ENCODE measurements at regions not wholly inside any gene's neighbourhood (a gene's known extent, or its start where the extent isn't known, plus 50 kb on each side); places are given as distances from the start of the nearest gene placed in this dataset.

DNA sequence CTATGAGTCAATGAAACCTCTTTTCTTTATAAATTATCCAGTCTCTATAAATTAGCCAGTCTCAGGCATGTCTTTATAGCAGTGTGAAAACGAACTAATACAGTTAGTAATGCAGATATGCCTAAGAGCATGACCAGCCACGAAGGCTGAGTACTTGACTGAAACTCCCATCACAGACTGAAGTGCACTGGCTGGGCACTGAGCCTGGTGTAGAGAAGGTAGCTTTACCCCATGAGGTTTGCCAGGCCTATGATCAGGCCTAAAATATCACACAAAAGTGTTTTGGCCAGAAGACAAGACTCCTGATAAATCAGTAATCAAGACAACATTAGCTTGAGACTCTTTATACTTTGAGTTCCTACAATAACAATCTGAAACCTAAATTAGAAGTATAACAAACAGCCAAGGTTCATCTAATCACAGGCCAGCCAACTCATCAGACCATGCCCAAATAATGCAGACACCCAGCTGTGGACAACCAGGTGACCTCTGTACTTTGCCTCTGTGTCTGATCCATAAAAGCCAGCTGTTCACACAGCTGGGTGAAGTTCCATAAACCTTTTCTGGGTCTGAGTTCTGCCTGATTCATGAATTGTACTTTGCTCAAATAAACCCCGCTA is 771.8 kb upstream of the SLITRK1 start:
- no peak for DNase-seq (ENCODE audit: low read depth in 1 of 2, low spot score in 1 of 2)
- TF ChIP-seq GABPA (IDR thresholded peaks at IDR 0.05; ENCODE audit: low read depth) (no peak), POLR2AphosphoS5 (IDR thresholded peaks at IDR 0.05; ENCODE audit: low read depth) (no peak), SPI1 (IDR thresholded peaks at IDR 0.05; ENCODE audit: borderline replicate concordance, low read depth) (no peak)
- TF ChIP-seq, protein P1, sequence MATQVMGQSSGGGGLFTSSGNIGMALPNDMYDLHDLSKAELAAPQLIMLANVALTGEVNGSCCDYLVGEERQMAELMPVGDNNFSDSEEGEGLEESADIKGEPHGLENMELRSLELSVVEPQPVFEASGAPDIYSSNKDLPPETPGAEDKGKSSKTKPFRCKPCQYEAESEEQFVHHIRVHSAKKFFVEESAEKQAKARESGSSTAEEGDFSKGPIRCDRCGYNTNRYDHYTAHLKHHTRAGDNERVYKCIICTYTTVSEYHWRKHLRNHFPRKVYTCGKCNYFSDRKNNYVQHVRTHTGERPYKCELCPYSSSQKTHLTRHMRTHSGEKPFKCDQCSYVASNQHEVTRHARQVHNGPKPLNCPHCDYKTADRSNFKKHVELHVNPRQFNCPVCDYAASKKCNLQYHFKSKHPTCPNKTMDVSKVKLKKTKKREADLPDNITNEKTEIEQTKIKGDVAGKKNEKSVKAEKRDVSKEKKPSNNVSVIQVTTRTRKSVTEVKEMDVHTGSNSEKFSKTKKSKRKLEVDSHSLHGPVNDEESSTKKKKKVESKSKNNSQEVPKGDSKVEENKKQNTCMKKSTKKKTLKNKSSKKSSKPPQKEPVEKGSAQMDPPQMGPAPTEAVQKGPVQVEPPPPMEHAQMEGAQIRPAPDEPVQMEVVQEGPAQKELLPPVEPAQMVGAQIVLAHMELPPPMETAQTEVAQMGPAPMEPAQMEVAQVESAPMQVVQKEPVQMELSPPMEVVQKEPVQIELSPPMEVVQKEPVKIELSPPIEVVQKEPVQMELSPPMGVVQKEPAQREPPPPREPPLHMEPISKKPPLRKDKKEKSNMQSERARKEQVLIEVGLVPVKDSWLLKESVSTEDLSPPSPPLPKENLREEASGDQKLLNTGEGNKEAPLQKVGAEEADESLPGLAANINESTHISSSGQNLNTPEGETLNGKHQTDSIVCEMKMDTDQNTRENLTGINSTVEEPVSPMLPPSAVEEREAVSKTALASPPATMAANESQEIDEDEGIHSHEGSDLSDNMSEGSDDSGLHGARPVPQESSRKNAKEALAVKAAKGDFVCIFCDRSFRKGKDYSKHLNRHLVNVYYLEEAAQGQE (IDR thresholded peaks at IDR 0.05; ENCODE audit: insufficient replicate concordance, low read depth), result no peak
- TF ChIP-seq, protein P2, sequence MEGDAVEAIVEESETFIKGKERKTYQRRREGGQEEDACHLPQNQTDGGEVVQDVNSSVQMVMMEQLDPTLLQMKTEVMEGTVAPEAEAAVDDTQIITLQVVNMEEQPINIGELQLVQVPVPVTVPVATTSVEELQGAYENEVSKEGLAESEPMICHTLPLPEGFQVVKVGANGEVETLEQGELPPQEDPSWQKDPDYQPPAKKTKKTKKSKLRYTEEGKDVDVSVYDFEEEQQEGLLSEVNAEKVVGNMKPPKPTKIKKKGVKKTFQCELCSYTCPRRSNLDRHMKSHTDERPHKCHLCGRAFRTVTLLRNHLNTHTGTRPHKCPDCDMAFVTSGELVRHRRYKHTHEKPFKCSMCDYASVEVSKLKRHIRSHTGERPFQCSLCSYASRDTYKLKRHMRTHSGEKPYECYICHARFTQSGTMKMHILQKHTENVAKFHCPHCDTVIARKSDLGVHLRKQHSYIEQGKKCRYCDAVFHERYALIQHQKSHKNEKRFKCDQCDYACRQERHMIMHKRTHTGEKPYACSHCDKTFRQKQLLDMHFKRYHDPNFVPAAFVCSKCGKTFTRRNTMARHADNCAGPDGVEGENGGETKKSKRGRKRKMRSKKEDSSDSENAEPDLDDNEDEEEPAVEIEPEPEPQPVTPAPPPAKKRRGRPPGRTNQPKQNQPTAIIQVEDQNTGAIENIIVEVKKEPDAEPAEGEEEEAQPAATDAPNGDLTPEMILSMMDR (IDR thresholded peaks at IDR 0.05; ENCODE audit: insufficient read depth, low read length), result no peak
- no peak overlapping the region for H3K27ac ChIP-seq (replicated peaks)

DNA sequence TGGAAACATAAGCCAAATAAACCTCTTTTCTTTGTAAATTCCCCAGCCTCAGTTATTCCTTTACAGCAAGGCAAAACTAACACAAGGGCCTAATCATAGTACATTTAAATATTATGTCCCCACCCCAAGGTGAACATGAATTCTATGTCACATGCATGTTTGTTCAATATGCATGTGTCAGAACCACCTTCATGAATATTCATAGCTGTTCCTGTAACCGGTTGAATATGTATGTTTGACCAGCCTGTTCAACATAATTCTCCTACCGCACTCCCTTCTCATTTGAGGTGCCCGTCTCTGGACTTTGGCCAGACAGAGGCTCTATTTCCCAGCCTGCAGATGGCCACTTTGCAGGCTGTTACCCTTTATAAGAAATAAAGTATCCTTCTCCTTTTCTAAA is 769.4 kb upstream of the SLITRK1 start:
- Histone ChIP-seq H3K27ac (replicated peaks) (no peak overlapping the region), H3K27me3 (ENCODE audit: insufficient read depth, poor library complexity, severe bottlenecking) (no peaks in the 10 kb centered on the region), H3K4me3 (replicated peaks; ENCODE audit: insufficient read depth, low read length) (no peak overlapping the region)
- TF ChIP-seq, protein P2 (IDR thresholded peaks at IDR 0.05; ENCODE audit: insufficient read depth, low read length), result no peak
- TF ChIP-seq POLR2AphosphoS5 (IDR thresholded peaks at IDR 0.05; ENCODE audit: low read depth) (no peak), SPI1 (IDR thresholded peaks at IDR 0.05; ENCODE audit: borderline replicate concordance, low read depth) (no peak), GABPA (IDR thresholded peaks at IDR 0.05; ENCODE audit: low read depth) (no peak)
- TF ChIP-seq, protein P1 (IDR thresholded peaks at IDR 0.05; ENCODE audit: insufficient replicate concordance, low read depth), result no peak
- DNase-seq (ENCODE audit: low read depth in 1 of 2, low spot score in 1 of 2), result no peak

More for the DNA sequence above, 771.8 kb upstream of the SLITRK1 start:
- Histone ChIP-seq H3K4me3 (replicated peaks; ENCODE audit: insufficient read depth, low read length) (no peak overlapping the region), H3K27me3 (ENCODE audit: insufficient read depth, poor library complexity, severe bottlenecking) (no peaks in the 10 kb centered on the region)

DNA sequence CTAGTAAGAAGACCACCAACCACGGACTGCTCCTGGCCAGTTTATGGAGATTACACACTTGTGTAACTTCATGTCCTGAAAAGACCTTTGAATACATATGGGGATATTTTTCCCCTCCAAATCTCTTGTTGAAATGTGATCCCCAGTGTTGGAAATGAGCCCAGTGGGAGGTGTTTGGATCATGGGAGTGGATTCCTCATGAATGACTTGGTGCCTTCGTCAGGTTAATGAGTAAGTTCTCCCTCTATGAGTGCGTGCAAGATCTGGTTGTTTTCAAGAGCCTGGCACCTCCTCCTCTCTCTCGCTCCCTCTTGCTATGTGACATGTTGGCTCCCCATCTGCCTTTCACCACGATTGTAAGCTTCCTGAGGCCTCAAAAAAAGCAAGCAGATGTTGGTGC is 769.0 kb upstream of the SLITRK1 start:
- TF ChIP-seq, protein P1 (IDR thresholded peaks at IDR 0.05; ENCODE audit: insufficient replicate concordance, low read depth), result no peak
- TF ChIP-seq POLR2AphosphoS5 (IDR thresholded peaks at IDR 0.05; ENCODE audit: low read depth), result no peak
- TF ChIP-seq, protein P2 (IDR thresholded peaks at IDR 0.05; ENCODE audit: insufficient read depth, low read length), result no peak
- TF ChIP-seq GABPA (IDR thresholded peaks at IDR 0.05; ENCODE audit: low read depth), result no peak
- no peak overlapping the region for H3K27ac ChIP-seq (replicated peaks)
- no peak for DNase-seq (ENCODE audit: low read depth in 1 of 2, low spot score in 1 of 2)
- no peaks in the 10 kb centered on the region for H3K27me3 ChIP-seq (ENCODE audit: insufficient read depth, poor library complexity, severe bottlenecking)
- no peak overlapping the region for H3K4me3 ChIP-seq (replicated peaks; ENCODE audit: insufficient read depth, low read length)
